Astrocyte (in vitro differentiated cells and primary cell): ENCODE measurements at regions not wholly inside any gene's neighbourhood (a gene's known extent, or its start where the extent isn't known, plus 50 kb on each side); places are given as distances from the start of the nearest gene placed in this dataset.

Experiments
- CTCF ChIP-seq: IDR thresholded peaks from 2 replicates; pipeline ENCODE4 v1.5.1; 2011; ENCODE audit warnings: low read depth, mild to moderate bottlenecking, inconsistent platforms, low read length, moderate library complexity; ENCODE audit not compliant: insufficient read depth
- EZH2 ChIP-seq: IDR thresholded peaks from 2 replicates; pipeline ENCODE4 v1.6.1; 2012; ENCODE audit warnings: mild to moderate bottlenecking, low read length, inconsistent platforms; ENCODE audit not compliant: insufficient read depth

GRCh38 chr13:108528303-108528702 is 101.1 kb upstream of the MYO16 start:
- no peak for TF ChIP-seq CTCF
- TF ChIP-seq EZH2: no peak
